OCI-LY7 (cell line): ENCODE measurements at regions not wholly inside any gene's neighbourhood (a gene's known extent, or its start where the extent isn't known, plus 50 kb on each side); places are given as distances from the start of the nearest gene placed in this dataset.

Source experiments
- CTCF ChIP-seq: fragments of 200-600 bp; sonication (generic); conservative IDR thresholded peaks from 2 replicates; pipeline ENCODE4 v1.5.1; 2014; ENCODE audit warnings: mild to moderate bottlenecking, antibody characterized with exemption, low read length, moderate library complexity, mixed read lengths
- EZH2phosphoT487 ChIP-seq: fragments of 200-600 bp; sonication (generic); IDR thresholded peaks from 2 replicates; pipeline ENCODE4 v1.6.1; 2018; ENCODE audit warnings: low read depth, borderline replicate concordance, mild to moderate bottlenecking, mixed run types, antibody characterized with exemption, low read length, moderate library complexity, mixed read lengths

GRCh38 chr12:67426067-67426466, 156.9 kb downstream of the CAND1 start:
- TF ChIP-seq CTCF (no peak), EZH2phosphoT487 (no peak)
